ENCODE measurements at regions not wholly inside any gene's neighbourhood (a gene's known extent, or its start where the extent isn't known, plus 50 kb on each side); places are given as distances from the start of the nearest gene placed in this dataset.

DNA sequence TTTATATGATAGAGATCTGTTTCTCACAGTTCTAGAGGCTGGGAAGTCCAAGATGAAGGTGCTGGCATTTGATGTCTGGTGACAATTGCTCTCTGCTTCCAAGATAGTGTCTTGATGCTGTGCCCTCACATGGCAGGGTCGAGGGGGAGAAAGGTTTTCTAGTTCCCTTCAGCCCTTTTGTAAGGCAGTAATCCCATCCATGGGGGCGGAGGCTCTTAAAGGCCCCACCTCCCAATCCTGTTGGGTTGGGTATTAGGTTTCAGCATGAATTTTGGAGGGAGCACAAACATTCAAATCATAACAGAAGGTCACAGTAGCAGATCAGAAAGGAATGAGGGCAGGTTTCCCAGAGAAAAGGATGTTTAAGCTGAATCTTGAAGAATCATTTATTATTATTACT, 601.7 kb upstream of the ZNF717 start:
- no peak for TF ChIP-seq POLR2AphosphoS5 (IDR thresholded peaks at IDR 0.05; ENCODE audit: low read depth, low read length)
- TF ChIP-seq TAF1 (IDR thresholded peaks at IDR 0.05; ENCODE audit: borderline replicate concordance, insufficient read depth, low read length): no peak
- TF ChIP-seq, protein P1, sequence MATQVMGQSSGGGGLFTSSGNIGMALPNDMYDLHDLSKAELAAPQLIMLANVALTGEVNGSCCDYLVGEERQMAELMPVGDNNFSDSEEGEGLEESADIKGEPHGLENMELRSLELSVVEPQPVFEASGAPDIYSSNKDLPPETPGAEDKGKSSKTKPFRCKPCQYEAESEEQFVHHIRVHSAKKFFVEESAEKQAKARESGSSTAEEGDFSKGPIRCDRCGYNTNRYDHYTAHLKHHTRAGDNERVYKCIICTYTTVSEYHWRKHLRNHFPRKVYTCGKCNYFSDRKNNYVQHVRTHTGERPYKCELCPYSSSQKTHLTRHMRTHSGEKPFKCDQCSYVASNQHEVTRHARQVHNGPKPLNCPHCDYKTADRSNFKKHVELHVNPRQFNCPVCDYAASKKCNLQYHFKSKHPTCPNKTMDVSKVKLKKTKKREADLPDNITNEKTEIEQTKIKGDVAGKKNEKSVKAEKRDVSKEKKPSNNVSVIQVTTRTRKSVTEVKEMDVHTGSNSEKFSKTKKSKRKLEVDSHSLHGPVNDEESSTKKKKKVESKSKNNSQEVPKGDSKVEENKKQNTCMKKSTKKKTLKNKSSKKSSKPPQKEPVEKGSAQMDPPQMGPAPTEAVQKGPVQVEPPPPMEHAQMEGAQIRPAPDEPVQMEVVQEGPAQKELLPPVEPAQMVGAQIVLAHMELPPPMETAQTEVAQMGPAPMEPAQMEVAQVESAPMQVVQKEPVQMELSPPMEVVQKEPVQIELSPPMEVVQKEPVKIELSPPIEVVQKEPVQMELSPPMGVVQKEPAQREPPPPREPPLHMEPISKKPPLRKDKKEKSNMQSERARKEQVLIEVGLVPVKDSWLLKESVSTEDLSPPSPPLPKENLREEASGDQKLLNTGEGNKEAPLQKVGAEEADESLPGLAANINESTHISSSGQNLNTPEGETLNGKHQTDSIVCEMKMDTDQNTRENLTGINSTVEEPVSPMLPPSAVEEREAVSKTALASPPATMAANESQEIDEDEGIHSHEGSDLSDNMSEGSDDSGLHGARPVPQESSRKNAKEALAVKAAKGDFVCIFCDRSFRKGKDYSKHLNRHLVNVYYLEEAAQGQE (IDR thresholded peaks at IDR 0.05; ENCODE audit: insufficient read depth in 1 of 2, low read depth in 2 of 2, low read length in 2 of 2): no peak
- no peak for TF ChIP-seq FOXP2 (optimal IDR thresholded peaks at IDR 0.05; ENCODE audit: borderline replicate concordance, extremely low read depth, extremely low read length, insufficient read depth)
- no peak for TF ChIP-seq SIN3A (IDR thresholded peaks at IDR 0.05; ENCODE audit: borderline replicate concordance, insufficient read depth, low read length)
